HEK293T (cell line): ENCODE measurements at regions not wholly inside any gene's neighbourhood (a gene's known extent, or its start where the extent isn't known, plus 50 kb on each side); places are given as distances from the start of the nearest gene placed in this dataset.
"Not testable (repeated sequence)": the region's sequence is repeated elsewhere in the genome, so short reads cannot be mapped to it uniquely, and the experiment has no call there.

Experiments
- ARNT ChIP-seq: fragments of 450-650 bp; IDR thresholded peaks from 2 replicates; pipeline ENCODE4 v1.6.1; 2017; ENCODE audit warnings: mild to moderate bottlenecking
- BHLHE40 ChIP-seq: fragments of 450-650 bp; IDR thresholded peaks from 2 replicates; pipeline ENCODE4 v1.6.1; 2016; ENCODE audit warnings: mild to moderate bottlenecking, moderate library complexity, borderline replicate concordance
- ELF4 ChIP-seq: fragments of 450-650 bp; IDR thresholded peaks from 2 replicates; pipeline ENCODE4 v1.6.1; 2017; ENCODE audit warnings: antibody characterized with exemption
- FOXA1 ChIP-seq: fragments of 450-650 bp; IDR thresholded peaks from 2 replicates; pipeline ENCODE4 v1.6.1; 2016; ENCODE audit warnings: mild to moderate bottlenecking
- FOXK2 ChIP-seq: fragments of 450-650 bp; IDR thresholded peaks from 2 replicates; pipeline ENCODE4 v1.6.1; 2016; ENCODE audit warnings: mild to moderate bottlenecking
- FOXM1 ChIP-seq: fragments of 450-650 bp; IDR thresholded peaks from 2 replicates; pipeline ENCODE4 v1.6.1; 2017; ENCODE audit warnings: mild to moderate bottlenecking, borderline replicate concordance
- HDGF ChIP-seq: fragments of 450-650 bp; IDR thresholded peaks from 2 replicates; pipeline ENCODE4 v1.6.1; 2017; ENCODE audit warnings: antibody characterized with exemption, borderline replicate concordance
- L3MBTL2 ChIP-seq: fragments of 450-650 bp; conservative IDR thresholded peaks from 2 replicates; pipeline ENCODE4 v1.6.1; 2016; ENCODE audit warnings: mild to moderate bottlenecking
- PKNOX1 ChIP-seq: fragments of 450-650 bp; IDR thresholded peaks from 2 replicates; pipeline ENCODE4 v1.6.1; 2016
- SP1 ChIP-seq: fragments of 450-650 bp; IDR thresholded peaks from 2 replicates; pipeline ENCODE4 v1.6.1; 2017
- SUZ12 ChIP-seq: fragments of 450-650 bp; IDR thresholded peaks from 2 replicates; pipeline ENCODE4 v1.6.1; 2016; ENCODE audit warnings: mild to moderate bottlenecking
- TARDBP ChIP-seq: fragments of 450-650 bp; IDR thresholded peaks from 2 replicates; pipeline ENCODE4 v1.6.1; 2016

DNA sequence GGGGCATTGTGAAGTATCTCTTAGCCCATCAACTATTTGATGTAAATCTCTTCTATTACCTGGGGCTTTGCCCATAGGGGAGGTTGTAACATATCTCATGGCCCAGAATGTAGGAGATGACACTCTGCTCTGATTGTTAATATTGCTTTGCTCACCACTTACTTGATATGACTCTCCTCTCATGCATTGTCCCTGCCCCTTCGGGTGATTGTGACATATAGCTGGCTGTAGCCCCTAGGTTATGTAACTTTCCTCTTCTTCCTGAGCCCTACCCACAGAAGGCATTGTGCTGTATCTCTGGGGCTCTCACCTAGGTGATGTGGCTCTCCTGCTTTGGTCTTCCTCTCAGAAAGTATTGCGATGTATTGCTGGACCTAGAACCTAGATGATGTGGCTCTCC lies 69.1 kb upstream of the ZNF91 start:
- TF ChIP-seq PKNOX1, ARNT, FOXA1, BHLHE40, HDGF, FOXK2, ELF4, SP1, L3MBTL2, SUZ12, FOXM1, TARDBP: not testable (repeated sequence)
